Left lung (tissue), 4 donors: ENCODE measurements at regions not wholly inside any gene's neighbourhood (a gene's known extent, or its start where the extent isn't known, plus 50 kb on each side); places are given as distances from the start of the nearest gene placed in this dataset.

Experiments
- ATAC-seq: fragments of 200-7000 bp; cut with Tn5 transposase; one replicate; pipeline ENCODE4 v1.9.1; 2020; ENCODE audit warnings: moderate library complexity
- DNase-seq, 4 donors: peaks; one replicate each; pipeline ENCODE4 v3.0.0-alpha.2; 2013 to 2020
- H3K27ac ChIP-seq, 2 donors: fragments of 200-600 bp; sonication (generic) in 1 of 2; one replicate each; pipeline versions ENCODE4 v1.5.0 to v1.8.0; 2020 to 2021
- H3K27me3 ChIP-seq, 2 donors: fragments of 200-600 bp; sonication (generic) in 1 of 2; one replicate each; pipeline versions ENCODE4 v1.5.0 to v1.8.0; 2020 to 2021
- H3K36me3 ChIP-seq, 2 donors: fragments of 200-600 bp; sonication (generic) in 1 of 2; one replicate each; pipeline versions ENCODE4 v1.5.0 to v1.8.0; 2020 to 2021
- H3K4me1 ChIP-seq, 2 donors: fragments of 200-600 bp; one replicate each; pipeline ENCODE4 v1.8.0; 2021
- H3K4me3 ChIP-seq, 2 donors: fragments of 200-600 bp; sonication (generic) in 1 of 2; one replicate each; pipeline versions ENCODE4 v1.5.0 to v1.8.0; 2020 to 2021; ENCODE audit warnings: mild to moderate bottlenecking in 1 of 2
- H3K9me3 ChIP-seq, 2 donors: fragments of 200-600 bp; sonication (generic) in 1 of 2; one replicate each; pipeline versions ENCODE4 v1.5.0 to v1.8.0; 2020 to 2021
- CTCF ChIP-seq, 2 donors: fragments of 200-600 bp; sonication (generic) in 1 of 2; IDR thresholded peaks; one replicate each; pipeline versions ENCODE4 v1.5.0 to v1.8.0; 2021; ENCODE audit warnings: antibody characterized with exemption in 2 of 2
- intact Hi-C, 2 donors: fragments of 100-400 bp; cut with DNase I; formaldehyde crosslinking; loops; one replicate each; pipeline versions ENCODE4 v1.11.2 to v1.14.2; 2022
- donor health status: DM: no; HTN: yes; CAD: no.
- donor health status: DM: no; HTN: no; CAD: no.

- intact Hi-C loops, result no loop called here
- Histone ChIP-seq H3K4me1 (no peaks in the 10 kb centered on the region), H3K27ac (no peak overlapping the region), H3K4me3 (no peak overlapping the region), H3K27me3 (no peaks in the 10 kb centered on the region), H3K36me3 (no peaks in the 10 kb centered on the region), H3K9me3 (peaks cover 0 to 4% of the 10 kb centered on the region in 2 donors)
- no peak for ATAC-seq
- no peak for TF ChIP-seq CTCF (IDR thresholded peaks at IDR 0.05)
- no peak for DNase-seq
Observed at GRCh38 chr6:114998492-114998891, 655.7 kb upstream of the HS3ST5 start.

- no peaks in the 10 kb centered on the region for H3K27me3 ChIP-seq
- intact Hi-C loops, result no loop called here
- H3K4me1 ChIP-seq, result no peaks in the 10 kb centered on the region
- ATAC-seq (no peak), DNase-seq (no peak)
- H3K36me3 ChIP-seq, result no peaks in the 10 kb centered on the region
- H3K9me3 ChIP-seq, result peaks cover 0 to 4% of the 10 kb centered on the region in 2 donors
- TF ChIP-seq CTCF (IDR thresholded peaks at IDR 0.05), result no peak
- no peak overlapping the region for H3K27ac ChIP-seq
- no peak overlapping the region for H3K4me3 ChIP-seq
Observed at GRCh38 chr6:114997813-114998292, 655.0 kb upstream of the HS3ST5 start.

- Histone ChIP-seq H3K4me3 (no peak overlapping the region), H3K4me1 (no peaks in the 10 kb centered on the region), H3K27ac (no peak overlapping the region), H3K36me3 (no peaks in the 10 kb centered on the region), H3K9me3 (peaks cover 0 to 4% of the 10 kb centered on the region in 2 donors), H3K27me3 (no peaks in the 10 kb centered on the region)
- DNase-seq (no peak), ATAC-seq (no peak)
- intact Hi-C loops, result no loop called here
- TF ChIP-seq CTCF (IDR thresholded peaks at IDR 0.05), result no peak
Observed at GRCh38 chr6:114995526-114995925, 652.7 kb upstream of the HS3ST5 start.

GRCh38 chr6:114989279-114989964 lies 646.6 kb upstream of the HS3ST5 start:
- Histone ChIP-seq H3K4me3 (no peak overlapping the region), H3K36me3 (no peaks in the 10 kb centered on the region), H3K27me3 (no peaks in the 10 kb centered on the region), H3K27ac (no peak overlapping the region), H3K4me1 (no peaks in the 10 kb centered on the region), H3K9me3 (peaks cover 0 to 11% of the 10 kb centered on the region in 2 donors)
- no peak for ATAC-seq
- intact Hi-C loops, result no loop called here
- DNase-seq, result no peak
- no peak for TF ChIP-seq CTCF (IDR thresholded peaks at IDR 0.05)

GRCh38 chr6:114987281-114987680 lies 644.5 kb upstream of the HS3ST5 start:
- H3K27ac ChIP-seq, result no peak overlapping the region
- no peaks in the 10 kb centered on the region for H3K36me3 ChIP-seq
- no peaks in the 10 kb centered on the region for H3K4me1 ChIP-seq
- peaks cover 0 to 11% of the 10 kb centered on the region in 2 donors for H3K9me3 ChIP-seq
- intact Hi-C loops, result no loop called here
- ATAC-seq, result no peak
- no peak for DNase-seq
- H3K27me3 ChIP-seq, result no peaks in the 10 kb centered on the region
- TF ChIP-seq CTCF (IDR thresholded peaks at IDR 0.05), result no peak
- H3K4me3 ChIP-seq, result no peak overlapping the region
